MV-4-11 (cell line): ENCODE measurements at regions not wholly inside any gene's neighbourhood (a gene's known extent, or its start where the extent isn't known, plus 50 kb on each side); places are given as distances from the start of the nearest gene placed in this dataset.
A peak's percentile ranks its signal among the peaks of the same experiment; 100 is the strongest.

Experiments
- DNase-seq: peaks from one replicate; lab custom pipeline; 2025; lab: John Stamatoyannopoulos, UW

- peak; percentile 33 for DNase-seq
Observed at GRCh38 chr7:16055263-16055976, 365.9 kb downstream of the CRPPA start.

- DNase-seq, result no peak
Observed at GRCh38 chr7:16051561-16052255, 365.2 kb upstream of the MEOX2 start.

GRCh38 chr7:16046041-16046440 lies 359.6 kb upstream of the MEOX2 start:
- DNase-seq, result no peak

- no peak for DNase-seq
Observed at GRCh38 chr7:16045296-16045695, 358.8 kb upstream of the MEOX2 start.

- no peak for DNase-seq
Observed at GRCh38 chr7:16044645-16045044, 358.2 kb upstream of the MEOX2 start.

- DNase-seq, result no peak
Observed at GRCh38 chr7:16040346-16040745, 353.9 kb upstream of the MEOX2 start.

- no peak for DNase-seq
Observed at GRCh38 chr7:16038906-16039305, 352.4 kb upstream of the MEOX2 start.

- DNase-seq, result no peak
Observed at GRCh38 chr7:16035392-16035791, 348.9 kb upstream of the MEOX2 start.

GRCh38 chr7:16034866-16035265 lies 348.4 kb upstream of the MEOX2 start:
- no peak for DNase-seq

GRCh38 chr7:16034353-16034752 lies 347.9 kb upstream of the MEOX2 start:
- DNase-seq, result no peak

- no peak for DNase-seq
Observed at GRCh38 chr7:16033233-16033632, 346.8 kb upstream of the MEOX2 start.

GRCh38 chr7:16028636-16029035 lies 342.2 kb upstream of the MEOX2 start:
- DNase-seq, result no peak

GRCh38 chr7:16028103-16028502 lies 341.6 kb upstream of the MEOX2 start:
- no peak for DNase-seq

- DNase-seq, result no peak
Observed at GRCh38 chr7:16027396-16027795, 340.9 kb upstream of the MEOX2 start.

GRCh38 chr7:16026253-16027020 lies 340.0 kb upstream of the MEOX2 start:
- no peak for DNase-seq

- no peak for DNase-seq
Observed at GRCh38 chr7:16025696-16026095, 339.2 kb upstream of the MEOX2 start.

GRCh38 chr7:16023503-16023902 lies 337.0 kb upstream of the MEOX2 start:
- DNase-seq, result no peak

- no peak for DNase-seq
Observed at GRCh38 chr7:16023046-16023445, 336.6 kb upstream of the MEOX2 start.

GRCh38 chr7:16021851-16022250 lies 335.4 kb upstream of the MEOX2 start:
- DNase-seq, result no peak

- no peak for DNase-seq
Observed at GRCh38 chr7:16015981-16016380, 329.5 kb upstream of the MEOX2 start.

GRCh38 chr7:16014031-16014430 lies 327.5 kb upstream of the MEOX2 start:
- no peak for DNase-seq

GRCh38 chr7:16007911-16008310 lies 321.4 kb upstream of the MEOX2 start:
- DNase-seq, result no peak

GRCh38 chr7:16004702-16005101 lies 318.2 kb upstream of the MEOX2 start:
- DNase-seq, result no peak
